Aorta (tissue), 5 donors: ENCODE measurements at regions not wholly inside any gene's neighbourhood (a gene's known extent, or its start where the extent isn't known, plus 50 kb on each side); places are given as distances from the start of the nearest gene placed in this dataset.
A peak's percentile ranks its signal among the peaks of the same experiment; 100 is the strongest.

Experiments used
- ATAC-seq: fragments of 200-7000 bp; cut with Tn5 transposase; one replicate; pipeline ENCODE4 v1.9.1; 2022; ENCODE audit warnings: moderate library complexity; ENCODE audit not compliant: low FRiP score
- DNase-seq, 2 donors: peaks; one replicate each; pipeline ENCODE4 v3.0.0-alpha.2; 2020
- H3K27ac ChIP-seq, 2 donors: one replicate each; pipeline ENCODE4 v1.5.1; 2013; ENCODE audit warnings: low read length in 2 of 2, mild to moderate bottlenecking in 2 of 2, moderate library complexity in 2 of 2, control low read depth in 1 of 2, inconsistent platforms in 1 of 2, low read depth in 1 of 2
- H3K27me3 ChIP-seq, 2 donors: one replicate each; pipeline ENCODE4 v1.6.1; 2013; ENCODE audit warnings: control low read depth in 1 of 2, low read length in 1 of 2, mild to moderate bottlenecking in 1 of 2, moderate library complexity in 1 of 2; ENCODE audit not compliant: insufficient read depth in 2 of 2, control insufficient read depth in 1 of 2
- H3K36me3 ChIP-seq, 2 donors: one replicate each; pipeline ENCODE4 v1.6.1; 2013; ENCODE audit warnings: control low read depth in 1 of 2, low read length in 1 of 2, mild to moderate bottlenecking in 1 of 2; ENCODE audit not compliant: insufficient read depth in 2 of 2, control insufficient read depth in 1 of 2
- H3K4me1 ChIP-seq, 2 donors: one replicate each; pipeline ENCODE4 v1.6.1; 2013; ENCODE audit warnings: low read length in 2 of 2, control low read depth in 1 of 2, mild to moderate bottlenecking in 1 of 2, moderate library complexity in 1 of 2; ENCODE audit not compliant: insufficient read depth in 2 of 2, control insufficient read depth in 1 of 2
- H3K4me3 ChIP-seq, 2 donors: one replicate each; pipeline ENCODE4 v1.5.1; 2013; ENCODE audit warnings: low read length in 2 of 2, control low read depth in 1 of 2, mild to moderate bottlenecking in 1 of 2
- H3K9me3 ChIP-seq: one replicate; pipeline ENCODE4 v1.6.1; 2013; ENCODE audit warnings: mild to moderate bottlenecking, low read length; ENCODE audit not compliant: control insufficient read depth
- WGBS, 2 donors: extraction: QIAGEN DNeasy Blood & Tissue Kit; methylation state at CpG; one replicate each; pipeline ENCODE4 v1.1.7; 2013; 5-methylcytosine and 5-hydroxymethylcytosine counted together
- intact Hi-C, 2 donors: fragments of 100-400 bp; cut with DNase I; formaldehyde crosslinking; loops; one replicate each; pipeline versions ENCODE4 v1.14.2 to v1.15.0; 2022
- donor health status: healthy with polysubstance abuse.
- donor health status: Bipolar disorder and iron deficiency.
- donor health status: DM: no; HTN: no; CAD: no.
- donor health status: DM: no; HTN: no; CAD: no.
- donor health status: DM: yes; HTN: yes; CAD: no.

DNA sequence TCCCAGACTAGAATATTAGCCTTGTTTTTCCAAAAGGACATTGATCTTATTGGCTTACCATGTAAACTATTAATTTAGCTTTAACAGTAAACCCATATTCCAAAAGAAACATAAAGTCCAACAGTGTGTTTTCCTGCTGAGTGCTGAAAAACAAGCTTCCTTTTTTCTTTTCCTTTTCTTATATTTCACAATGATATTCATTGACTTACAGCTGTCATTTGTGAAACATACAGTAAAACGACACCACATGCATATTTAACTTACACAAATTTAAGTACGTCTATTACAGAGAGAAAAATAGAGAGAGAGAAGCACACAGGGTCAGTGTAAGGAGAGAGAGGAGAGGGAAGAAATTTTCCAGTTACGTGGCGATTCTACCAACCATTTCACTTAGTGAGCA lies 543.9 kb upstream of the JARID2 start:
- 87 to 90% methylated on average over 4 of the region's 4 CpGs for WGBS, 2 donors
- H3K9me3 ChIP-seq, result no peaks in the 10 kb centered on the region
- intact Hi-C loops, result no loop called here
- no peaks in the 10 kb centered on the region for H3K27me3 ChIP-seq
- DNase-seq (no peak), ATAC-seq (no peak)
- no peaks in the 10 kb centered on the region for H3K36me3 ChIP-seq
- H3K4me3 ChIP-seq, result no peak overlapping the region
- H3K27ac ChIP-seq, result no peak overlapping the region
- H3K4me1 ChIP-seq, result no peaks in the 10 kb centered on the region

DNA sequence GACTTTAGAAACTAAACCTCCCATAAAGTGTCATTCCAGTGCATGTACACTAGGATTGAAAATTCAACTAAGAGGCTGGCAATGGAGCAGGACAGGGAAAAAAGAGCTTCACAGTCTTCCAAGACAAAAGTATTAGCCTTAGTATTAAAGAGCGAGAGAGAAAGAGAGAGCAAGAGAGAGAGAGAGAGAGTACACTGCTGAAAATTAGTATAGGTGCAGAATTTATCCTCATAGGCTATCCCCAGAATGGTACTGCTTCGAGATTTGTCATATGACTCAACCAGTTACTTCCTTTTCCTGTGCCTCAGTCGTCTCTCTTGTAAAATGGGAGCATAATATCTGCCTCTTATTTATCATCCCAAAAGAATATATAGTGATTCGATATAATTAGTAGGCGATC lies 543.2 kb upstream of the JARID2 start:
- H3K4me3 ChIP-seq, result no peak overlapping the region
- no peaks in the 10 kb centered on the region for H3K27me3 ChIP-seq
- H3K4me1 ChIP-seq, result no peaks in the 10 kb centered on the region
- no peak for ATAC-seq
- no peaks in the 10 kb centered on the region for H3K36me3 ChIP-seq
- WGBS, 2 donors, result 90 to 95% methylated on average over 5 of the region's 5 CpGs
- no peaks in the 10 kb centered on the region for H3K9me3 ChIP-seq
- intact Hi-C loops, result no loop called here
- no peak overlapping the region for H3K27ac ChIP-seq
- DNase-seq, result no peak

DNA sequence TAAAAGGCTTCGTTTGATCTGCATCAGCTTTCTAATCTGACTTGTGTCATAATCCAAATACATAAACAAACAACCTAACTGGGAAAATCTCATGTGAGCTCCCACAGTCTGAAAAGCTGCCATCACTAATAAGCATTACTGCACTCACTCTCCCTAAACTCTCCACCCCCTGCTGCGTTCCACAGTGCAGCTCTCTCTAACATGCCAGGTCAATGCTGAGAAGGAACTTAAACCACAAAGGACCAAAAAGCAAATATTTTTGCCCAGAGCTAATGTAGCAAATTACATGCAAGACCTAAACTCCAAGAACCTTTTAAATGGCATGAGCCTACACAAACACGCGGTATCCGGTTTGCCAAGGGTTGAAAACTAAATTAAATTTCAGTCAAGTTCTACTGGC lies 542.3 kb upstream of the JARID2 start:
- no peak overlapping the region for H3K4me3 ChIP-seq
- H3K36me3 ChIP-seq, result no peaks in the 10 kb centered on the region
- H3K27ac ChIP-seq, result no peak overlapping the region
- no peaks in the 10 kb centered on the region for H3K4me1 ChIP-seq
- H3K9me3 ChIP-seq, result no peaks in the 10 kb centered on the region
- intact Hi-C loops, result no loop called here
- WGBS, 2 donors, result 22 to 27% methylated on average over 5 of the region's 5 CpGs
- no peak for ATAC-seq
- no peak for DNase-seq
- H3K27me3 ChIP-seq, result no peaks in the 10 kb centered on the region

DNA sequence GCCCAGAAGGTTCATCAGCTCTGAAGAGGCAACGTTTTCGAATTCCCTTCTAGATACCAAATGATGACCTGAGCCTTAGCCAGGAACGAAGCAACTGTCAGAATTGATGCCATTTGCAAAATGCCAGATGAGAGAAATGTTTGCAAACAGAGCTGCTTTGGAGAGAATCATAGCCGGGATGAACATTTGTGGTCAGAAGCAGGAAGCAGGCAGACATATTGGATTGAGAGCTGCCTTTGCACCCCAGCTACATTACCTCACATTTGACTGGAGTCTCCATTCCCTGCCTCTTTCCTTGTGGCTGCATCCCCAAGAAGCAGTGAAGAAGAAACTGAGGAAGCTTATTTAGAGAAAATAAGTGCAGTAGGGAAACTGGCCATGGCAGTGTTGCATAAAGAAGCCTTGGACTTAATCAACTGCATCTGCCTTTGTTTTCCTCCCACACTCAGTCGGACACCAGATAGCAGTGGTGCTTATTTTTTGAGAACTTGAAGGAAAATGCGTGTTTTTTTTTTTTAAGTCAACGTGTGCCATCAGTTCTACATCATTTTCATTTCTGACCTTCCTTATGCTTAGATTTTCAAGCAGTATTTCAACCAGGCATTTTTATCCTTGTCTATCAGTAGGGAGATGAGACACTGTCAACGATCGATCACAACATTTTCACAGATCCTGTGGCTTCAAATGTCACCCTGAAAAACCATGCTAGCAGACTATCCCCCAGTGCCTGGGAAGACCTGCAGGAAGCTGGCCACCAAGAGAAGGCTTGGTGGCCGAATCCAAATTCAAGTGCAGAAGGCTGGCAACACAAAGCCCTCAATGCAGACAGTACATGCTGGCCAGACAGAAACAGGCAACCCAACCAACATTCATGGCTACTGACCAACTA lies 541.2 kb upstream of the JARID2 start:
- intact Hi-C loops, result no loop called here
- 87 to 88% methylated on average over 10 of the region's 10 CpGs for WGBS, 2 donors
- no peak overlapping the region for H3K4me3 ChIP-seq
- H3K27ac ChIP-seq, result no peak overlapping the region
- ATAC-seq (no peak), DNase-seq (no peak)
- H3K4me1 ChIP-seq, result no peaks in the 10 kb centered on the region
- no peaks in the 10 kb centered on the region for H3K9me3 ChIP-seq
- no peaks in the 10 kb centered on the region for H3K36me3 ChIP-seq
- no peaks in the 10 kb centered on the region for H3K27me3 ChIP-seq

DNA sequence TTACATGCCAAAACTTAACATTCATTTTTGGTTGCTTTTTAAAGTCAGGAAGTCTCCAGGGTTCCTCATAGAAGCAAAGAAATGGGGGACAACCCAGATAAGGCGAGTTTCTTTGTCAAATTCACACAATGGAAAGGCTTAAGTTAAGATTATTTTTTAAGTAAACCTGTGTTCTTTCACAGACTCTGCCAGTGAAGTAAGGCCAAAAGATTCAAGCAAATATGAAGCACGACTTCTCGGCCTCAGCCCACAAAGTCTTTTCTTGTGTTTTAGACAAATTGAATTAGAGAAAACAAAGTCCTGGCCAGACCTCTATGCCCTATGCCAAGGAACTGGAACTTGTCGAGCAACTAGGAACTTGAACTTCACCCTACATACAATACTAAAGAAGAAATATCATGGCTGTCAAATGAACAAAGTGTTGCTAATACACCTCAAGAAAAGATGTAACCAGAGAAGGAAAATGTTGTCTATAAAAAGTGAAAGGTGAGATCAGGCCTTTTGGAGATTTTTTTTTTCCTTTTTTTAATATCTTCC lies 540.0 kb upstream of the JARID2 start:
- Histone ChIP-seq H3K27ac (no peak overlapping the region), H3K9me3 (peaks cover 2% of the 10 kb centered on the region), H3K27me3 (no peaks in the 10 kb centered on the region), H3K4me1 (no peaks in the 10 kb centered on the region), H3K4me3 (no peak overlapping the region), H3K36me3 (no peaks in the 10 kb centered on the region)
- 9 to 11% methylated on average over 4 of the region's 4 CpGs for WGBS, 2 donors
- ATAC-seq, result no peak
- intact Hi-C loops, result no loop called here
- no peak for DNase-seq

DNA sequence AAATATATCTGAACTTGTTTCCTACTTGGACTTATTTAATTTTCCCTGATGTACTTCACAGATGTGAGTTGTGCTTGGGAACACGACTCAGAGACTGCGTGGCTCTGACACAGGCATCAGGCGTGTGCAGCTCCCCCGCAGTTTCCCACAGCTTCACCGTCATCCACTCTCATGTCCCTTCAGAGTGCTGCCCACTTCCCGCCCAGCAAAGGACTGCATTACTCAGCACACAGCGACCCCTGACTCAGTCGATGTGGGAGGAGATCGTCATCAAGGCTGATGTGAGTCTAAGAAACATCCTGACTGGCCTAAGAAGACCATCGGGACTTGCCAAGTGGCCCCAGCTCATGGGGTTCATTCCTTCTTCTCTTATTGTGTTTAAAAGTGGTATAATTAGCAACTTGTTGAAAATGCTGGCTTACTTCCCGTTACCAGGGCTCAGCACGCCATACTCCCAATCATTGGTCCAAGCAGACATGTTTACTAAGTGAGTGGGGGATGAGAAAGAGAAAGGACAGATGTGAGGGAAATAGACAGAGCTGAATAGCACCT lies 539.4 kb upstream of the JARID2 start:
- intact Hi-C loops, result no loop called here
- no peak overlapping the region for H3K4me3 ChIP-seq
- peak; percentile 63 for ATAC-seq
- WGBS, 2 donors, result 8 to 9% methylated on average over 12 of the region's 12 CpGs
- H3K4me1 ChIP-seq, result no peaks in the 10 kb centered on the region
- no peaks in the 10 kb centered on the region for H3K36me3 ChIP-seq
- no peak overlapping the region for H3K27ac ChIP-seq
- no peaks in the 10 kb centered on the region for H3K27me3 ChIP-seq
- peak; percentile 78 to 86 for DNase-seq
- peaks cover 2% of the 10 kb centered on the region for H3K9me3 ChIP-seq

DNA sequence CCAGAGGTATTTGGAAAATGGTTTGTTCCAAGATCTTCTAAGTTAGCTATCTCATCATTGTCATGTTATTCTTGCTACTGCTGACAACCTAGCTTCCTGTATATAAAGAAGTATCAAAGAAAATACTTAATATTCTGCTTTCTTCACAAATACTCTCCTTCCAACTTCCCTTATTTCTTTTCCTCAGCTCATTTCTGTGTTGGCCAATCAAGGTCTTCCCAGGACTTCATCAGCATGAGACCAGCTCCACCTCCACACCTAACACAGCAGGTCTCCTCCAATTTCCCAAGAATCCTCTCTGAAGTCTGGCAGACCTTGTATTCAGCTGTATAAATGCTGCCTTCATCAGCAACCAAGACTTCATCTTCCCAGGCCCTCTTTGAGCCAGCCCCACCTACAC lies 538.6 kb upstream of the JARID2 start:
- Histone ChIP-seq H3K27ac (no peak overlapping the region), H3K4me3 (no peak overlapping the region), H3K4me1 (no peaks in the 10 kb centered on the region), H3K27me3 (no peaks in the 10 kb centered on the region), H3K9me3 (peaks cover 2% of the 10 kb centered on the region), H3K36me3 (no peaks in the 10 kb centered on the region)
- ATAC-seq (no peak), DNase-seq (no peak)
- intact Hi-C loops, result no loop called here

DNA sequence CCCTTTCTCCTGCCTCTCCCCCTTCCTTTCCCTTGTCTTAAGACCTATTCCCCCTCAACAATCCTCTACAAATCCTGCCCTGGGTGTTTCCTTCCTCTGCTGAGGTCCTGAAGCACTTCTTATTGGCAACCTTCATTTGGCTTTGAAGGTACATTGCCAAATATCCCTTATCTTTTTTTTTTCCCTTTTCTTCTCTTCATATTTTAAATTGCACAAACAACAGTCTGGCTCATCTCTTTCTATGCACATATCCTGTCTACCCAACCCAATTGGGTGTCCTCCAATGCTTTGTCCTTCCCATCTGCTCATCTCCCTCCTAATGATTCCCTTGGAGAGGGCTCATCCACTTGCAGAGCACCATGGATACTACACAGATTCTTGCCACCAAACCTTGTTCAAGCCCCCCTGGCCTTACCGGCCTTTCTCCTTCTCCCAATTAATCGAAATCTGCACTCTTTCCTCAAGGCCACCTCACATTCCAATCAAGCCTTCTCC lies 537.9 kb upstream of the JARID2 start:
- WGBS, 2 donors, result 96 to 98% methylated on average over 2 of the region's 2 CpGs
- DNase-seq (no peak), ATAC-seq (no peak)
- H3K4me3 ChIP-seq, result no peak overlapping the region
- no peak overlapping the region for H3K27ac ChIP-seq
- intact Hi-C loops, result no loop called here
- no peaks in the 10 kb centered on the region for H3K27me3 ChIP-seq
- H3K4me1 ChIP-seq, result no peaks in the 10 kb centered on the region
- no peaks in the 10 kb centered on the region for H3K36me3 ChIP-seq
- peaks cover 2% of the 10 kb centered on the region for H3K9me3 ChIP-seq
